ENCODE measurements at regions not wholly inside any gene's neighbourhood (a gene's known extent, or its start where the extent isn't known, plus 50 kb on each side); places are given as distances from the start of the nearest gene placed in this dataset.
A peak's percentile ranks its signal among the peaks of the same experiment; 100 is the strongest.
"Not testable (repeated sequence)": the region's sequence is repeated elsewhere in the genome, so short reads cannot be mapped to it uniquely, and the experiment has no call there.

DNA sequence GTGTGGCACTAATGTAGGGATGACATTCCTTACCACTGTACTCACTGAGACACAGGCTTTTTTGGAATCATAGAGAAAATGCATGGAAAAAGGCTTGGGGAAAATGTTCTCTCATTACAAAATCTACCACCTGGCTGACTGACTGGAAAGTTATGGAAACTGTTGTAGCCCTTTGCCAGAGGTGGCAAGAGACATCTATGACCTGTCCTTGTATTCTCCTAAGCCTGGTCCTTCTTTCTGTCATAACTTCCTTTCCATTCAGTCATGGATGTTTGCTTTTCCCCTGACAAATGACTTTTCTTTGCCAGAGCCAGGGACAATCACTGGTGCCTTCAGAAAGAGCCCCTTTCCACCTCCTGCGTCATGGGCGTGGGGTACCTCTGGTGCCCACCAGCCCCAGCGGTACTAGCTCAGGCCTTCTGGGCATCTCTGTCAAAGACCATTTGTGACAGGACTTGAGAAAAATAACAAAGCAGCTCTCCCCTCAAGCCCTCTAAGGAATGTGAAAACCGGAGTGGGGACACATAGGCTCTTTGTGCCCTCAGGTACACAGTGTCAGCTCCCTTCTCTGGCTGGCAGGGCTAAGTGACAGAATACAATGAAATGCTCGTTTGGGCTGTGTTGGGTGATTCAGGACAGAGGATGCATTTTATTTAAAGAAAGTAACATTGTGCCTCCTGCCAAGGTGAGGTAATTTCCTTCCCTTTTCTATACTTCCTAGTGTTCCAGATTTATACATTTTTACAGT lies 381.1 kb upstream of the RASGRP1 start:
- DNase-seq (ENCODE audit: low read depth, low spot score), result no peak

GRCh38 chr15:38954090-38954489 lies 389.5 kb upstream of the RASGRP1 start:
- no peak for DNase-seq (ENCODE audit: low read depth, low spot score)

GRCh38 chr15:38961456-38961855 lies 396.8 kb upstream of the RASGRP1 start:
- DNase-seq (ENCODE audit: low read depth, low spot score), result no peak

GRCh38 chr15:38961931-38962330 lies 397.3 kb upstream of the RASGRP1 start:
- DNase-seq (ENCODE audit: low read depth, low spot score), result no peak

DNA sequence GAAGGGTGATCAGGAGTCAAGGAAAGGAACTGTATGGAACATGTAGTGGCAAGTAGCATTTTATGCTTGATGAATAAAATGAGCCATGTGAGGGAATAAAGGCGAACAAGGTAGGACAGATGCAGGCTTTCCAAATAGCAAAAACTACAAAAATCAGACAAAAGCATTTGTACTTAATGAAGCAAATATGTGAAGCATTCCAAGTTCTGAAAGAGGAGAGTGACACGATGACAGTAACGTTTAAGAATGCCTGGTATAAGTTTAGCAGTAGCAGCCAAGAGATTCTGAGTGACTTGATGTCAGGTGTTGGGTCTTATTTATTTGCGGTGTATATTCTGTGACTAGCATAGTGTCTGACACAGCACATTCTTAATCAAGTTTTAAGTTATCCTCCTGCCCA lies 408.2 kb upstream of the RASGRP1 start:
- no peak for DNase-seq (ENCODE audit: low read depth, low spot score)

- DNase-seq (ENCODE audit: low read depth, low spot score), result no peak
Observed at GRCh38 chr15:38975282-38975990, 410.8 kb upstream of the RASGRP1 start.

DNA sequence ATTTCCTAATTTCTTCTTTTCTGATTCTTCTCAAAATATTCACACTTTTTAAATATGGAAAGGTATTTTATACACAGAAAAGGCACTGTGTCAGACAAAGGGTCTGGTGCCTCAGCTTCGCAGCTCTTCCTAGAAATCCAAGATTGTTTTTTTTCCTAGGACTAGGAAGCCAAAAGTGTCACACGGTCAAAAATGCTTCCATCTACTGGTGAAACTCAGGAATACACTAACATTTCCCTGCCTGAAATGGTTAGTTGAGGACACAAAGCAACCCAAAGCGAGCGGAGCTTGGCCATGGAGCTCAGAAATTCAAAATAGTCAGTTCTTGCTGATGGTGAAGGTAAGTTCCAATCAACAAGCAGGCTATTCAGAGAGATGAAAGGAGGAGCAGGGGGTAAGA lies 426.5 kb upstream of the RASGRP1 start:
- peak; percentile 40 for DNase-seq (ENCODE audit: low read depth, low spot score)

DNA sequence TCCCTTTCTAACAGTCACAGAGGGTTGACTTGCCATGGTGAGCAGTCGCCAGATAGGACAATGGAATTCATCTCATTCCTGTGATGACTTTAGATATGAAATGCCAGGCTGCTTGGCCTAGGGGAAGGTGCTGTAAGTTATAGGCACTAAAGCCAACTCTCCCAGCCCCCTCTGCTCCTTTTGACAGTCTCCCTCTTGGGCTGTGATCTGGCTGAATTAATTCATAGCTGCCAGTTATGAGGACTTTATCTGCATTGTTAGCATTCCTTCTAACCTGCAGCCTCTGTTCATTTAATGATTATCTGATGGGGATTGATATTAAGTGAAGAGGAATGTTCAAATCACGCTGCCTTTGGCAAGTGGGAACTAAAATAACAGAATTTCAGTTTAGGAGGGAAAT lies 427.1 kb upstream of the RASGRP1 start:
- DNase-seq (ENCODE audit: low read depth, low spot score), result no peak

GRCh38 chr15:38992506-38992905 lies 427.9 kb upstream of the RASGRP1 start:
- DNase-seq (ENCODE audit: low read depth, low spot score), result no peak

DNA sequence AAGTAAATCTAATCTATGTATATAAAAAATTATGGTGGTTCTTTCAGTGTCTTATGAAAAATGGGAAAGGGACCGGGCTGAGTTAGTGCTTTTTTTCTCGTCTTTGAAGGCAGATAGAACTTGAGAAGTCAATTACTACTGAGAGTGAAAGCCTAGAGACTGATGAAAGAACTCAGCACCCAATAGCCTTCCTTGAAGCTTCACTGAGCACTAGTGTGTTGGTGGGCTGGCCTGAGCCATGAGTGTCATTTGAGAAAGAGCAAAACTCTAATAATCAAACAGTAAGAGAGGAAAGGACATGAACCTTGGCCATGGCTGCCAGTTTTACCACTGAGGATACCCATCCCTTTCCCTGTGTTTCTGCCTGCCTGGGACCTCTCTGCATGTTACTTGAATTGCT lies 428.3 kb upstream of the RASGRP1 start:
- DNase-seq (ENCODE audit: low read depth, low spot score), result no peak

DNA sequence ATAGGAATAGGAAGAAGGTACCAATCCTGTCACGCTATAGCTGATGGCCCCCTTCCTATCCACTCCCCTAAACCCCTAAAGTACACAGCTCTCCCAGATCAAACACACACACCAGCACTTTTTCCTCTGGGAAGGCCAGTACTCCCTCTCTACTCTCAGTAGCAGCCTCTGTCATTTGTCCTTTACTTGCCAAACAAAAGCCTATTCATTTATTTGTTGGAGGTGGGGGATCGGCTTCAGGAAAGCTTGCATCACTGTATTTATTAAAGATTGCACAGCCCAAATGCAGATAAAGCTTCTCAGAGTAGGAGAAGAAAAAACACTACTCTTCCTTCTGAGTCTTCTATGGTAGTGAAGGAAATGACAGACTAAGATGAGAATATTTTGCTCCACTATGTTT lies 429.7 kb upstream of the RASGRP1 start:
- no peak for DNase-seq (ENCODE audit: low read depth, low spot score)

GRCh38 chr15:38996111-38996631 lies 431.6 kb upstream of the RASGRP1 start:
- peak; percentile 89 for DNase-seq (ENCODE audit: low read depth, low spot score)

DNA sequence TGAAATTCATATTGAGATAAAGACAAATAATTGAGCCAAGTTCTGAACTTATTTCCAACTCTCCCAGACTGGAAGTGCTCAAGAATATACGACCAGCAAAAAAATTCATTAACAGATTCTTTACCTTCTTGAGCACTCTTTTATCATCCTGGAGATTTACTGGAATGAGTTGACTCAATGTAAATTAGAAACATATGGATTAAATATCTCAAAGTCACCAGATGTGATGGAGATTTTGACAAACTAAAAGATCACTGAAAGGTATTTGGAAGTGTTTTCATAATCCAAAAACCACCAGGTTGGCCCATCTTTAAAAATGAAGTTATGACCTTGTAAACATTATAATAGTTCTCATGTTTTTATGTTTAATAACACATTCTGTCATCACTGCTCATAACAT lies 433.2 kb upstream of the RASGRP1 start:
- no peak for DNase-seq (ENCODE audit: low read depth, low spot score)

DNA sequence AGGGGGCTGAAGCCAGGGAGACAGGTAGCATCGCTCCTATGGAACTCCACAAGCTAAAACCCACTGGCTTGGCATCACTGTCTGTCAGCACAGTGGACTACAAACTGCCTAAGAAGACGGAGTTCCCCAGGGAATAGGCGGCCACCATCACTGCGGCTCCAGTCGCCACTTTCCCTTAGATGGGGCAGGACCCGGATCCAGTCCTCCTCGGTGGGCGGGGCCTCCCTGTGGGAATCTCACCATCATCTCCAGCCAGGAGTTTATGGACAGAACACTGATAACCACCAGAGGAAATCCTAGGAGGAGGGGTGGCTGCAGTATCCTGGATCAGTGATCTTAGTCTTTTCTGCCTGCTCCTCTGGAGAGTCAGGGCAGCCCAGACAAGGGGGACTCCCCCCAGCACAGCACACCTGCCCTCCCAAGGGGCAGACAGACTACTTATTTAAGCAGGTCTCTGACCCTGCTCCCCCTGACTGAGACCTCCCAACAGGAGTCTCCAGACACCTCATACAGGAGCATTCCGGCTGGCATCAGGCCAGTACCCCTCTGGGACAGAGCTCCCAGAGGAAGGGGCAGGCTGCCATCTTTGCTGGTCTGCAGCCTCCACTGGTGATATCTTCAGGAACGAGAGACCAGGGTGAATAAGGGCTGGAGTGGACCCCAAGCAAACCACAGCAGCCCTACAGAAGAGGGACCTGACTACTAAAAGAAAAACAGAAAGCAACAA lies 435.6 kb upstream of the RASGRP1 start:
- no peak for DNase-seq (ENCODE audit: low read depth, low spot score)

GRCh38 chr15:39009740-39010139 lies 445.1 kb upstream of the RASGRP1 start:
- DNase-seq (ENCODE audit: low read depth, low spot score), result no peak

- DNase-seq (ENCODE audit: low read depth, low spot score), result not testable (repeated sequence)
Observed at GRCh38 chr15:39011066-39011465, 446.5 kb upstream of the RASGRP1 start.

- no peak for DNase-seq (ENCODE audit: low read depth, low spot score)
Observed at GRCh38 chr15:39013262-39013661, 448.6 kb upstream of the RASGRP1 start.

- DNase-seq (ENCODE audit: low read depth, low spot score), result no peak
Observed at GRCh38 chr15:39014682-39015081, 450.1 kb upstream of the RASGRP1 start.

- no peak for DNase-seq (ENCODE audit: low read depth, low spot score)
Observed at GRCh38 chr15:39016706-39017105, 452.1 kb upstream of the RASGRP1 start.

DNA sequence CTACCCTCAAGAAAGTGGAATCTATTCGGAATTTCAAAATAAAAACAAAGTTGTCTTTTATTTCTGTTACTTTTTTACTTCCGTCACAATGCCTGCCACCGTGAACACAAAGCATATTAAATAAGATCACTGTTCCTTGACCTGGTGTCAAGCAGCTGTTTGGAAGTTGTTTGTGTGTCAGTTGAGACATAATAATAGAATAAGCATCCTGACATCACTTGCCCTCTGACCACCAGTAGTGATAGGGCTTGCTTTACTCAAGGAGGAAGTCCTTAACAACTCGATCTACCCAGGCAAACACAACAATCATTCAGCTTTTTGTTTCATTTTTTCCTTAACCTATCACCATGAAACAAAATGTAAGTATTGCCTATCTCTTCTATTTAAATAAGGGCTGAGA lies 454.4 kb upstream of the RASGRP1 start:
- no peak for DNase-seq (ENCODE audit: low read depth, low spot score)

GRCh38 chr15:39021341-39021740 lies 456.7 kb upstream of the RASGRP1 start:
- DNase-seq (ENCODE audit: low read depth, low spot score), result no peak
